ENCODE measurements at regions not wholly inside any gene's neighbourhood (a gene's known extent, or its start where the extent isn't known, plus 50 kb on each side); places are given as distances from the start of the nearest gene placed in this dataset.

DNA sequence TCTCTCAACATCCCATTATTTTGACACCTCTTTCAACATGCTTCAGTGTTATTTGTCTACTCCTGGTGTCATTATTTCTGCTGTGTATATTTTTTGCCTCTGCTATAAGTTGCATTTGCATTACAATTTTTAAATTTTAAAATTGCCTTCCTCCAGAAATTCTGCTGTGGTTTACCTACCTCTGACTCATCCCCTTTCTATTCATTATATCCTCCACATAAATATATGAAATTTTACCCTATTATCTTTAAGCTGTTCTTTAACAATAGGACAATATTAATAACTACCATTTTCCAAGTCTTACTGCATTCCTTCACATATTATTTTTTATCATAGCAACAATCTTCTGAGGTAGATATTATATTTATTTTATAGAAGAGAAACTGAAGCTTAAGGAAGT, 178.1 kb upstream of the NRIP1 start:
- no peak for DNase-seq

GRCh38 chr21:15243406-15243805, 178.6 kb upstream of the NRIP1 start:
- no peak for DNase-seq

- DNase-seq, result no peak
These were observed 182.8 kb upstream of the NRIP1 start for GRCh38 chr21:15247613-15248012.

- no peak for DNase-seq
These were observed 184.6 kb upstream of the NRIP1 start for GRCh38 chr21:15249285-15249993.

DNA sequence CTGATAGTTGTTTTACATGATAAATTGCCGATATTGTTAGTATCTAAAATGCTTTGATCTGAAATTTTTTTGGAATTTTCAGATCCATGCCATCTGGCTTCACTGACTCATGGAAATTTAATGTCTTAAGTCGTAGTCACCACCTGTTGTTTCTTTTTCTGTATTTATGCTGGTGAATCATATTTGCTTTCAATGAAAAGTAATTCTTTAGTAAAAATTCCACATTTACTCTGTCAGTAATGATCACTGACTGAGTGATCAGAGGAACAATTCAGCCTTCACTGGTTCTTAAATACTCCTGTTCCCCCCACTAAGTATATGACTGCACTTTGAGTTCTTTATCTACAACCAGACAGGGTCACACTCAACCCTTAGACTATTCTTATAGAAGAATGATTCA, 185.6 kb upstream of the NRIP1 start:
- no peak for DNase-seq

DNA sequence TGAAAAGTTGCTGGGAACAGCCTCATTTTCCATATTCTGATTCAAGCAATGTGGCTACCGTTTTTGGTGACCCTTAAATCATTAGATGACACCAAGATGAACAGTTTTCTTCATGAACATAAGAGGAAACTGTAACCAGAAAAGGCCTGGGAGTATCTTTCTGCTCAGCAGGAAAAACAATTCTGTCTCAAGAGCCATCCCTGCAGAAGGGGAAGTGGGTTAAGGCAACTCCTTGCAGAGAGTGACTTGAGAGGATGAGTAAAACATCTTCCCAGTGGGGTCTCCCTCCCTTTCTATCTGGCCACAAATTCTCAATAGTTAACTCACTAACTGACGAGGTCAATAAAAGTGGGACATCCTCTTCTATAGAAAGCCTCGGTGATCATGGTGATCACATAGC, 187.6 kb upstream of the NRIP1 start:
- DNase-seq, result no peak

GRCh38 chr21:15254111-15254510, 189.3 kb upstream of the NRIP1 start:
- DNase-seq, result no peak

DNA sequence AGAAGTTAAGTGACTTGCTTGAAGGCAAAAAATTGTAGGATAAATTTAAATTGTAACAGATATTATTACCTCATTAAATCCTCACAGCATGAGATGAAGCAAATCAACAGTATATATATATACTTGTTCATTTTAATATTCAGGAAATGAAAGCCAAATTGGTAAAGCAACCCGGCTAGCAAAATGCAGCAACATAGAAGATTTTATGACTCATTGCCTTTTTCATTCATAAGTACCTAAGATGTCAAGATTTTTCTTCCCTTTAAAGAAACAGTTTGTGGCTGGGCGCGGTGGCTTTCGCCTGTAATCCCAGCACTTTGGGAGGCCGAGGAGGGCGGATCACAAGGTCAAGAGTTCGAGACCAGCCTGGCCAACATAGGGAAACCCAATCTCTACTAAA, 190.5 kb upstream of the NRIP1 start:
- no peak for DNase-seq

GRCh38 chr21:15255763-15256162, 191.0 kb upstream of the NRIP1 start:
- DNase-seq, result no peak

- DNase-seq, result no peak
These were observed 192.2 kb upstream of the NRIP1 start for GRCh38 chr21:15256996-15257395.

- no peak for DNase-seq
These were observed 192.8 kb upstream of the NRIP1 start for GRCh38 chr21:15257646-15258045.

- DNase-seq, result no peak
These were observed 195.0 kb upstream of the NRIP1 start for GRCh38 chr21:15259824-15260223.

DNA sequence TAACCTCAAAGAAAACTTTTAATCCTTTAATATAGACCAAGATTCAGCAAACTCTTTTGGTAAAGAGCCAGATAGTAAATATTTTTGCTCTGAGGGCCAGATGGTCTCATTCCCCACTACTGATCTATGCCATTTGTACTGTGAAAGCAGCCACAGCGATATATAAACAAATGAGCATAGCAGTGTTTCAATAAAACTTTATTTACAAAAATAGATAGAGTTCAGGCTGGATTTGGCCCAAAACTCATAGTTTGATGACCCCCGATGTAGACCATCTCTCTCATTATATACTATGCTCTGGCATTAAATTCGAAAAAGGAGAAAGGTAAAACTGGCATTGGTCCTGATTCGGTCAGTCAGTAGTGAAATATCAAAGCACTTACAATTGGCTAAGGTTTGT, 195.8 kb upstream of the NRIP1 start:
- no peak for DNase-seq

- no peak for DNase-seq
These were observed 199.4 kb upstream of the NRIP1 start for GRCh38 chr21:15264084-15264665.

DNA sequence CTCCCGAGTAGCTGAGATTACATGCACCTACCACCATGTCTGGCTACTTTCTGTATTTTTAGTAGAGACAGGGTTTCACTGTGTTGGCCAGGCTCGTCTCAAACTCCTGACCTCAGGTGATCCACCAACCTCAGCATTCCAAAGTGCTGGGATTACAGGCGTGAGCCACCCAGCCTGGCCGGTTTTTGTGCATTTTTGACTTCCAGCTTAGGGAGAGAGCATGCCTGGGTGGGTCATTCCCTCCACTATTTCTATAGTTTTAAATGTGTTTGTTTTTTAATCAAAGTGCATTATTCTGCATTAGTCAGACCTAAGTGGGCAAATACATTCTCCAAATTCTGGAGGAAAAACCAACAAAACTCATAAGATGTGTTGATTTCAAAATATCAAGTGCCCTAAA, 207.4 kb upstream of the NRIP1 start:
- no peak for DNase-seq

GRCh38 chr21:15272591-15272990, 207.8 kb upstream of the NRIP1 start:
- no peak for DNase-seq

- DNase-seq, result no peak
These were observed 208.4 kb upstream of the NRIP1 start for GRCh38 chr21:15273244-15273643.

DNA sequence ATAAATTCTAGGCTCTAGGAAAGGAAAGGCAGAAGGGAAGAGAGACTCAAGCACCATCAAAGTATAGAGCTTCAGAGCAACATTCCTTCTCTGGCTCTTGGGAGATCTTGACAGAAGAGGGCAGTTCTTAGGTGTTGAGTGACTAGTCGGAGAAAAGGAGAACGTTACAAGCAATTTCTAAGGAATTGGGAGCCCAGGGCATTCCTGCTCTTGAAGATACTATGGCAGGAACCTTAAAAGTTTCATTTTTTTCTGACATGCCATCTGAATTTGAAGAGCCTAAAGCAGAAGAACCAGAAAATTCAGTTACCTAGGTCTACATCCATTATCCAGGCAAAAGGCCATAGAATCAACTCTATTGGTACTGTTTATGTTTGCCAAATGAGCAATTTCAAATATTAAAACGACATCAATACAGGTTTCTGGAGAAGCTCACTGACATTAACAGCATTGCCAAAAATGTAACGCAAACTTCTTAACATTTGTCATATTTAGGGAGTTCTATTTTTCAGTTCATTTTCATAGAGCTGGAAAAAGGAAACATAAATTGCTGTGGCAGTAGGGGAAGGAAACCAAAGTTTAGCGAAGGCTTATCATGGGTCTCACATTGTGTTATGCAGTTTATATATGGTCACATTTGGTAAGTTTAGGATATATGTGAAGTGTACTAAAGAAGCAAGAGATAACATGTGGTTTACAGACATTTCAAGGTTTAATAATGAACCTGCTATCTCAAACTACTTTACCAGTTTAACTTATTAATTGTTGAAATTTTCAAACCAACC, 210.1 kb upstream of the NRIP1 start:
- no peak for DNase-seq

GRCh38 chr21:15275615-15276235, 210.9 kb upstream of the NRIP1 start:
- no peak for DNase-seq

DNA sequence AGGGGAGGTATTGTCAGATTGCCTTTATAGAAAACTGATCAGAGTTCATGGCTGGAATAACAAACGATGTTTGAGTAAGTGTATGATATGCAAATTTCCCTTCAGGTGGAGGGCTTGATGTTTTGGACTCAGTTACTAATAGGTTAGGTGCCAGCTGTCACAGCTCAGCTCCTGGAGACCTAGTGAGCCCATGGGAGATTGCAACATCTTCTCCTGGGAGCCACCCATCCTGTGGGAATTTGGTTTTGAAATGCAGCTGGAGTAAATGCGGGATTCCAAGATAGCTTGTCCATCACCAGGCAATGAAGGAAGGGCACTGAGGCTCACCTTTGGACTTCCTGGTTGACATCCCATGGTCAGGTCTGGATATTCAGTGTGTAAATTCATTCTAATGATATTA, 211.4 kb upstream of the NRIP1 start:
- DNase-seq, result no peak

- DNase-seq, result no peak
These were observed 212.7 kb upstream of the NRIP1 start for GRCh38 chr21:15277466-15277865.

GRCh38 chr21:15278279-15278678, 213.5 kb upstream of the NRIP1 start:
- DNase-seq, result no peak

DNA sequence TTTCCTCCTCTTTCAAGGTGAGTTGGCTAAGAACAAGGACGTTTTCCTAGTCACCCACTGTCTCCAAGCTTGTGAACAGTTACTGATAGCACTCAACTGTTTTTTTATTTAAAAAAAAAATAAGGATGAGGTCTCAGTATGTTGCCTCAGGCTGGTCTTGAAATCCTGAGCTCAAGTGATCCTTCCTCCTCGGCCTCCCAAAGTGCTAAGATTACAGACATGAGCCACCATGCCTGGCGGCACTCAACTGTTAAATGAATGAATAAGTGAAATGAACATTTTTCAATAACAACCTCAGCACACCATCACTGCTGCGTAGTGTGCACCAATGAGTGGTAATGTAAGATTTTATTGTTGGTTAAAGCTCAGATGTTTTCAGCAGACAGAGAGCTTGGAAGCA, 214.1 kb upstream of the NRIP1 start:
- DNase-seq, result no peak

GRCh38 chr21:15279482-15279881, 214.7 kb upstream of the NRIP1 start:
- no peak for DNase-seq

Measured in stimulated activated CD8-positive, alpha-beta memory T cell treated with anti-CD3 and anti-CD28 coated beads, Interleukin-4, amount 100 ng/mL, for 48 hours (primary cell).